HCT116 (cell line): ENCODE measurements at regions not wholly inside any gene's neighbourhood (a gene's known extent, or its start where the extent isn't known, plus 50 kb on each side); places are given as distances from the start of the nearest gene placed in this dataset.

Experiments used
- ATAC-seq: fragments of 200-7000 bp; cut with Tn5 transposase; 2 replicates; pipeline ENCODE4 v1.9.1; 2020; ENCODE audit warnings: mild to moderate bottlenecking, moderate library complexity
- BruUV-seq: library from RNA; stranded (reverse); fragments of 400-500 nt; replicated peaks from 2 replicates; lab custom pipeline; 2021; lab: Mats Ljungman, UMichigan
- CTCF ChIA-PET: fragments of 300-600 bp; sonication (Branson Sonifier 250); formaldehyde crosslinking; loops from one replicate; lab custom pipeline; 2021; ENCODE audit warnings: antibody characterized with exemption; lab: Charles Lee
- POLR2A ChIA-PET: fragments of 300-600, 350-600 bp; sonication (Branson Sonifier 250); formaldehyde crosslinking; loops from one replicate; lab custom pipeline; 2021; ENCODE audit warnings: antibody characterized with exemption; lab: Charles Lee
- RAD21 ChIA-PET, 2 experiments: fragments of 300-600 bp; sonication (Branson Sonifier 250); formaldehyde crosslinking; loops; one replicate each; lab custom pipeline; 2023; ENCODE audit warnings: low total read pairs in 2 of 2; ENCODE audit not compliant: uncharacterized antibody in 2 of 2, unreplicated experiment in 2 of 2, low non-redundant PET in 1 of 2; lab: Charles Lee
- DNase-seq: peaks from one replicate; pipeline ENCODE4 v3.0.0-alpha.2; 2010; ENCODE audit warnings: low read depth, low spot score
- H2AFZ ChIP-seq: fragments of 200-600 bp; shearing (Covaris generic), sonication (generic); 2 replicates; pipeline ENCODE4 v1.6.1; 2017; ENCODE audit warnings: low read depth, mixed run types, mixed read lengths, antibody characterized with exemption, low read length; ENCODE audit not compliant: poor library complexity, severe bottlenecking
- H3K27ac ChIP-seq: 2 replicates; pipeline ENCODE4 v1.5.1; 2012; ENCODE audit warnings: low read depth, low read length
- H3K27me3 ChIP-seq: fragments of 200-600 bp; sonication (generic); 2 replicates; pipeline ENCODE4 v1.6.1; 2016; ENCODE audit warnings: mixed run types, low read length, mixed read lengths; ENCODE audit not compliant: insufficient read depth
- H3K36me3 ChIP-seq, 2 experiments: fragments of 200-500 bp in 1 of 2; fragments of 200-600 bp in 1 of 2; sonication (Bioruptor generic) in 1 of 2; sonication (generic) in 1 of 2; 2 replicates each; pipeline versions ENCODE4 v1.5.1 to v1.6.1; 2014 to 2016; ENCODE audit warnings: low read length in 2 of 2, inconsistent platforms in 1 of 2, mixed read lengths in 1 of 2, mixed run types in 1 of 2; ENCODE audit not compliant: insufficient read depth in 2 of 2, control insufficient read depth in 1 of 2
- H3K4me1 ChIP-seq, 2 experiments: fragments of 200-600 bp in 1 of 2; sonication (generic) in 1 of 2; 2 replicates each; pipeline versions ENCODE4 v1.5.1 to v1.6.1; 2012 to 2017; ENCODE audit warnings: low read length in 2 of 2, inconsistent platforms in 1 of 2, mild to moderate bottlenecking in 1 of 2, mixed read lengths in 1 of 2, mixed run types in 1 of 2, moderate library complexity in 1 of 2; ENCODE audit not compliant: insufficient read depth in 2 of 2, control insufficient read depth in 1 of 2
- H3K4me2 ChIP-seq: fragments of 200-600 bp; sonication (generic); 2 replicates; pipeline ENCODE4 v1.6.1; 2017; ENCODE audit warnings: mixed run types, low read length, mixed read lengths
- H3K4me3 ChIP-seq, 2 experiments: fragments of 200-600 bp in 1 of 2; sonication (generic) in 1 of 2; replicated peaks in 1 of 2; 2 replicates each; pipeline ENCODE4 v1.5.1; 2011 to 2016; ENCODE audit warnings: low read length in 2 of 2, control low read depth in 1 of 2, low read depth in 1 of 2, mild to moderate bottlenecking in 1 of 2, mixed read lengths in 1 of 2, mixed run types in 1 of 2
- H3K79me2 ChIP-seq: fragments of 200-600 bp; sonication (generic); 2 replicates; pipeline ENCODE4 v1.6.1; 2017; ENCODE audit warnings: mild to moderate bottlenecking, mixed run types, low read length, moderate library complexity, mixed read lengths; ENCODE audit not compliant: insufficient read depth
- H3K9ac ChIP-seq: fragments of 200-600 bp; sonication (generic); 2 replicates; pipeline ENCODE4 v1.6.1; 2016; ENCODE audit warnings: low read length, mixed read lengths
- H3K9me2 ChIP-seq: fragments of 200-600 bp; sonication (generic), shearing (Covaris generic); 2 replicates; pipeline ENCODE4 v1.6.1; 2017; ENCODE audit warnings: mixed run types, mild to moderate bottlenecking, moderate library complexity; ENCODE audit not compliant: insufficient read depth
- H3K9me3 ChIP-seq, 2 experiments: fragments of 200-500 bp in 1 of 2; fragments of 200-600 bp in 1 of 2; sonication (Bioruptor generic) in 1 of 2; sonication (generic) in 1 of 2; 2 replicates each; pipeline ENCODE4 v1.6.1; 2014 to 2017; ENCODE audit warnings: low read length in 2 of 2, mixed read lengths in 2 of 2, inconsistent platforms in 1 of 2, low read depth in 1 of 2, mild to moderate bottlenecking in 1 of 2, mixed run types in 1 of 2, moderate library complexity in 1 of 2; ENCODE audit not compliant: control insufficient read depth in 1 of 2, insufficient read depth in 1 of 2
- H4K20me1 ChIP-seq: fragments of 200-600 bp; sonication (generic), shearing (Covaris generic); 2 replicates; pipeline ENCODE4 v1.6.1; 2017; ENCODE audit warnings: mixed run types, mild to moderate bottlenecking, moderate library complexity; ENCODE audit not compliant: insufficient read depth
- EGR1 ChIP-seq: IDR thresholded peaks from 2 replicates; pipeline ENCODE4 v1.6.1; 2012; ENCODE audit warnings: low read depth
- EZH2 ChIP-seq: fragments of 200-600 bp; sonication (generic); IDR thresholded peaks from 2 replicates; pipeline ENCODE4 v1.6.1; 2017; ENCODE audit warnings: antibody characterized with exemption, mixed run types
- EZH2phosphoT487 ChIP-seq: fragments of 200-600 bp; IDR thresholded peaks from 2 replicates; pipeline ENCODE4 v1.6.1; 2018; ENCODE audit warnings: antibody characterized with exemption, borderline replicate concordance
- JUND ChIP-seq: IDR thresholded peaks from 2 replicates; pipeline ENCODE4 v1.6.1; 2012
- POLR2AphosphoS5 ChIP-seq: IDR thresholded peaks from 2 replicates; pipeline ENCODE4 v1.6.1; 2011; ENCODE audit warnings: mild to moderate bottlenecking, low read depth, low read length, moderate library complexity
- SP1 ChIP-seq: IDR thresholded peaks from 2 replicates; pipeline ENCODE4 v1.6.1; 2012; ENCODE audit warnings: low read depth
- SRF ChIP-seq: IDR thresholded peaks from 2 replicates; pipeline ENCODE4 v1.6.1; 2012; ENCODE audit warnings: low read depth
- TCF7L2 ChIP-seq: IDR thresholded peaks from 2 replicates; pipeline ENCODE4 v1.7.0; 2011; ENCODE audit warnings: borderline replicate concordance, inconsistent platforms; ENCODE audit not compliant: insufficient read depth, insufficient read length; ENCODE audit errors: extremely low read depth
- YY1 ChIP-seq: IDR thresholded peaks from 2 replicates; pipeline ENCODE4 v1.6.1; 2011; ENCODE audit warnings: low read length, low read depth, moderate library complexity, mild to moderate bottlenecking; ENCODE audit not compliant: insufficient replicate concordance; ENCODE audit errors: extremely low read depth
- intact Hi-C: fragments of 100-400 bp; cut with micrococcal nuclease; formaldehyde crosslinking; loops from 2 replicates; pipeline ENCODE4 v1.10.0; 2022
- TF ChIP-seq, protein P1 (sequence below): IDR thresholded peaks from 2 replicates; pipeline ENCODE4 v1.6.1; 2012; ENCODE audit warnings: low read depth

DNA sequence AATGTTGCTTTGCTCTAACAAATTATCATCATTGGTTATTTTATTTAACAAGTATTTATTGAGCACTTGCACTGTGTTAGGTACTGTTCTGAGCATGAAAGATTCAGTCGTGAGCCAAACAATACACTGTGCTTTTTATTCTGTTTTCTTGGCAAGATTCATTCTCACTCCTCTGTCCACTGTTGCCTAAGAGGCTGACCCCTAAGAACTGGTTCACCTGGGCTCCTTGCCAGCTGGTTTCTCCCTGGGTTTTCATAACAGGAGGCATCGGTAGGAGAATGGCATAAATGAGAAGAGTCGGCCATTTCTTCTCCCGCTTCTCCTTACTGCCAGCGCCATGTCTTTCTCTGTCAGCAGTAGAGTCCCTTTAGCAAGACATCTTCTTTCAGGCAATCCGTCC is 243.7 kb upstream of the DIAPH2 start (continued):
- TF ChIP-seq, protein P1, sequence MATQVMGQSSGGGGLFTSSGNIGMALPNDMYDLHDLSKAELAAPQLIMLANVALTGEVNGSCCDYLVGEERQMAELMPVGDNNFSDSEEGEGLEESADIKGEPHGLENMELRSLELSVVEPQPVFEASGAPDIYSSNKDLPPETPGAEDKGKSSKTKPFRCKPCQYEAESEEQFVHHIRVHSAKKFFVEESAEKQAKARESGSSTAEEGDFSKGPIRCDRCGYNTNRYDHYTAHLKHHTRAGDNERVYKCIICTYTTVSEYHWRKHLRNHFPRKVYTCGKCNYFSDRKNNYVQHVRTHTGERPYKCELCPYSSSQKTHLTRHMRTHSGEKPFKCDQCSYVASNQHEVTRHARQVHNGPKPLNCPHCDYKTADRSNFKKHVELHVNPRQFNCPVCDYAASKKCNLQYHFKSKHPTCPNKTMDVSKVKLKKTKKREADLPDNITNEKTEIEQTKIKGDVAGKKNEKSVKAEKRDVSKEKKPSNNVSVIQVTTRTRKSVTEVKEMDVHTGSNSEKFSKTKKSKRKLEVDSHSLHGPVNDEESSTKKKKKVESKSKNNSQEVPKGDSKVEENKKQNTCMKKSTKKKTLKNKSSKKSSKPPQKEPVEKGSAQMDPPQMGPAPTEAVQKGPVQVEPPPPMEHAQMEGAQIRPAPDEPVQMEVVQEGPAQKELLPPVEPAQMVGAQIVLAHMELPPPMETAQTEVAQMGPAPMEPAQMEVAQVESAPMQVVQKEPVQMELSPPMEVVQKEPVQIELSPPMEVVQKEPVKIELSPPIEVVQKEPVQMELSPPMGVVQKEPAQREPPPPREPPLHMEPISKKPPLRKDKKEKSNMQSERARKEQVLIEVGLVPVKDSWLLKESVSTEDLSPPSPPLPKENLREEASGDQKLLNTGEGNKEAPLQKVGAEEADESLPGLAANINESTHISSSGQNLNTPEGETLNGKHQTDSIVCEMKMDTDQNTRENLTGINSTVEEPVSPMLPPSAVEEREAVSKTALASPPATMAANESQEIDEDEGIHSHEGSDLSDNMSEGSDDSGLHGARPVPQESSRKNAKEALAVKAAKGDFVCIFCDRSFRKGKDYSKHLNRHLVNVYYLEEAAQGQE: no peak
- no peak for TF ChIP-seq TCF7L2

DNA sequence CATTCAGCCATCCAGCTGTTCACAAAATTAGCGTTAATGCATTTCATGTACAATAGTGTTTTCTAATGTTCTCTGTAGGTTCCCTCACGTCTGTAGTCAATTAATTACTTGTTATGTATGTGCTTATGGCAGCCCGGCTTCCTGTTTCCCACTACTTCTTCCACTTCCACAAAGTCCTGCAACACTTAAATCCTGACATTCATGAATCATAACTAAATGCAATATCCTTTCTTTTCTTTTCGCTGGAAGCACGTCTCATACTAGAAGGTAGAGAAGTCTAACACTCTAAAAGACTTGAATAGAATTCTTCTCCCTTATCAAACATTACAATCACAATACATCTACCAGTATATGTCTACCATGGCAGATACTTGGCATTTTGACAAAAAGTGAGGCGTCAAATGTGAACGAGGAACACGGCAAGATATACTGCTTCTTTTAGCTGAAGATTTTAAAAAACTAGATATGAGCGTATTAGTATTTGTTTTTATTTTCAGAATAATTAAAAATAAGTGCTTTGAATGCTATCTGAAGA is 239.0 kb upstream of the DIAPH2 start:
- no peaks in the 10 kb centered on the region for H3K9me2 ChIP-seq
- H3K9me3 ChIP-seq: no peaks in the 10 kb centered on the region
- intact Hi-C loops: no loop called here
- DNase-seq (no peak), ATAC-seq (no peak)
- no peak overlapping the region for H3K27ac ChIP-seq
- ChIA-PET RAD21 (no interaction called here), POLR2A (no interaction called here), CTCF (no interaction called here)
- no peak overlapping the region for H2AFZ ChIP-seq
- H4K20me1 ChIP-seq: no peaks in the 10 kb centered on the region
- H3K9ac ChIP-seq: no peak overlapping the region
- BruUV-seq: no TSS peak
- no peaks in the 10 kb centered on the region for H3K4me1 ChIP-seq
- no peaks in the 10 kb centered on the region for H3K27me3 ChIP-seq
- no peak overlapping the region for H3K4me2 ChIP-seq
- no peaks in the 10 kb centered on the region for H3K36me3 ChIP-seq
- H3K4me3 ChIP-seq: no peak overlapping the region
- H3K79me2 ChIP-seq: no peaks in the 10 kb centered on the region
- TF ChIP-seq SP1: no peak
- TF ChIP-seq SRF: no peak
- no peak for TF ChIP-seq YY1
- no peak for TF ChIP-seq EGR1
- TF ChIP-seq TCF7L2: no peak
- TF ChIP-seq EZH2phosphoT487: no peak
- TF ChIP-seq EZH2: no peak
- no peak for TF ChIP-seq POLR2AphosphoS5
- no peak for TF ChIP-seq JUND
